GM03348 (cell line): ENCODE measurements at regions not wholly inside any gene's neighbourhood (a gene's known extent, or its start where the extent isn't known, plus 50 kb on each side); places are given as distances from the start of the nearest gene placed in this dataset.
"Not testable (repeated sequence)": the region's sequence is repeated elsewhere in the genome, so short reads cannot be mapped to it uniquely, and the experiment has no call there.

Experiments
- DNase-seq: peaks from one replicate; pipeline ENCODE4 v3.0.0; 2012; ENCODE audit warnings: low spot score

- DNase-seq, result no peak
These were observed 247.1 kb downstream of the SLCO4C1 start for GRCh38 chr5:102048940-102049339.

GRCh38 chr5:102047073-102047472 lies 249.0 kb downstream of the SLCO4C1 start:
- not testable (repeated sequence) for DNase-seq

DNA sequence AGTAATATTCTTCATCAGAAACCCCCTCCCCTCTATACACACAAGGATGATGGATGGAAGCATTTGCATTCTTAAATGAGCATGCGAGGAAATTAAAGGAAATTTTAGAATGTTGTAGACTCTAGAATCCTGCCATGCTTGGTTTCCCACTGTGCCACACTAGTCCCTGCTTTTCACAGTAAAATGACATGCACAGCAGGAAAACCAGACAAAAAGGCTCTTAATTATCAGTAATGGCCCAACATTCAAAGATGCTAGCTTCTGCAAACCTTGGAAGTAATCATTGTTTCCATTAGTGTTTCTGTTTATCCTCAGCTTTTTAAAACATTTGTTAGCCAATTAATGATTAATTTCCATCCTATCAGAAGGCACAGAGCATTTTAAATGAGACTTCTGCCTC lies 255.8 kb downstream of the SLCO4C1 start:
- DNase-seq, result no peak

DNA sequence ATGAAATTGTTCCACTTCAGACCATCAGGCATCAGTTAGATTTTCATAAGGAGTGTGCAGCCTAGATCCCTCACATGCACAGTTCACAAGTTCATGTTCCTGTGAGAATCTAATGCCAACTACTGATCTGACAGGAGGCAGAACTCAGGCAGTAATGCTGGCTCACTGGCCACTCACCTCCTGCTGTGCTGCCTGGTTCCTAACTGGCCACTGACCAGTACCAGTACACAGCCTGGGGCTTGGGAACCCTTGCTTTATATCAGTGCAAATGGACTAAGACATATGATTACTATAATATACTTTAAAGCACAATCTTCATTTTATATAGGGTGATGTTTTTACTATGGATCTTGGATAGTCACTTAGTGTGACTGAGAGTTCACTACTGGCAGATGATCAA lies 259.2 kb downstream of the SLCO4C1 start:
- DNase-seq, result no peak

DNA sequence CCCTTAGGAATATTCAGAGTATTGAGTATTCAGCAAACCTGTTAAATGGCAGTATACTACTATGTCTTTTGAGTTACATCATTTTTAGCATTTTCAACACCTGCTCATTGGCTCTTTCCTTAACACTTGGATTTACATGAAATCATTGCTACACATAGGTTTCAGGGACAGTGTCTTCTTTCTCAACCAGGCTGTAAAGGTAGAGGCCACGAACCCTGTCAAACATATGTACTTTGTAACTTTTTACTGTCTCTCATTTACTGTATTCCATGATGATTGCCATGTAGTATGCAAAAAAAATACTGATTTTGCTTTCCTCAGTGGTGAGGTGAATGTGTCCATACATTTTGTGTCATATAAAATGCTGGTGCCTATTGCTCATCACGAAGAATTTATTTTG lies 264.4 kb downstream of the SLCO4C1 start:
- DNase-seq, result no peak

- DNase-seq, result no peak
These were observed 277.4 kb downstream of the SLCO4C1 start for GRCh38 chr5:102018690-102019089.

- DNase-seq, result no peak
These were observed 277.8 kb downstream of the SLCO4C1 start for GRCh38 chr5:102018279-102018678.

DNA sequence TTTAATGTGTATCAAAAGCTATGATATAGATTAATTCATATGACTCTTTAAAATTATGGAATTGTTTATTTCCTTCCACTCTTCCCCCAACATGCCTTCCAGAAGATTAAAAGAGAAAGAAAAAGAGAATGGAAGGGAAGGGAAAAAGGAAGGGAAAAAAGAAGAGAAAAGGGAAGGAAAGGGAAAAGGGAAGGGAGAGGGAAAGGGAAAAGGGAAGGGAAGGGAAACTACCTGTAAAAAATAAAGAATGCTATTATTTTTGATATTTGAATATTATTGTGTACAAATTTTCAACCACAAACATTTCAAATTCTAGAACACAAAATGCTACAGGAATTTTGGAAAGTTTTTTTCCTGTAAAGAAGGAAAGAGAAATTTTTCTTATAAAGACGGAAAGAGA lies 281.7 kb downstream of the SLCO4C1 start:
- DNase-seq, result no peak

GRCh38 chr5:102010644-102011043 lies 285.4 kb downstream of the SLCO4C1 start:
- DNase-seq, result no peak

GRCh38 chr5:101997235-101997634 lies 298.8 kb downstream of the SLCO4C1 start:
- no peak for DNase-seq

DNA sequence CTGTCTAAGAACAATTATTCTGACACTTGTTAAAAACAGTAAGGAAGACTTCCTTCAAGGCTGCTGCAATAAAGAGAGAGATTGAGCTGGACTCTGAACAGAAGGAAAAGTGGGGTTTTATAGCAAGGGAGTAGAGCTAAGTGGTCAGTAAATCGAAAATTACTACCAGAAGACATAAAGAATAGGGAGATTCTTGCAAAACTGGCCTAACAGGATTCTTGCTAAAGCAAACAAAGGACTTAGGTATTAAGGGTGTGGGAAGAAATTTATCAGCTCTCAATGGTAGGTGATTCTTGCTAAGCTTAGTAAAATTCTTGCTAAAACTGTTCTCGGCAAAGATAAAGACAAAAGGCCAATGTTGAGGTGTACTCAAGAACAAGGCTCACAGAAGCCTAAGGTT lies 300.5 kb downstream of the SLCO4C1 start:
- no peak for DNase-seq

GRCh38 chr5:101991486-101991885 lies 304.6 kb downstream of the SLCO4C1 start:
- DNase-seq, result no peak

DNA sequence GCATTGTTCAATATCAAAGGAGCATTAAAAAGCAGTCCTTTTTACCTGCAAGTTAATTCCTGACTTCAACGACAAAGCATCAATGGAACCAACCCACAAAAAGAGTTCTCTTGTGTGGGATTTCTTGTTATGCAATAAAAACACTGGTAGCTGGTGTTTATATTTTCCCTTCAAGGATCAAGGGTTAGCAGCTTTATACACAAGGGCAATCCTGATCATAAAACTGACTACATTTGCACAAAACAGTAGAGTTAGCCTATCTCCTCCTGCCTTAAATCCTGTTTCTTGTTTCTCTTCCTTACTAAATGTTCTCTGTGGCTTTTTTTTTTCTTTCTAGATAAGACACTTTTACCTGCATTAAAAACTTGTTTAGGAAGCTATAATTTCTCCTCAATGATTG lies 306.4 kb downstream of the SLCO4C1 start:
- DNase-seq, result no peak

DNA sequence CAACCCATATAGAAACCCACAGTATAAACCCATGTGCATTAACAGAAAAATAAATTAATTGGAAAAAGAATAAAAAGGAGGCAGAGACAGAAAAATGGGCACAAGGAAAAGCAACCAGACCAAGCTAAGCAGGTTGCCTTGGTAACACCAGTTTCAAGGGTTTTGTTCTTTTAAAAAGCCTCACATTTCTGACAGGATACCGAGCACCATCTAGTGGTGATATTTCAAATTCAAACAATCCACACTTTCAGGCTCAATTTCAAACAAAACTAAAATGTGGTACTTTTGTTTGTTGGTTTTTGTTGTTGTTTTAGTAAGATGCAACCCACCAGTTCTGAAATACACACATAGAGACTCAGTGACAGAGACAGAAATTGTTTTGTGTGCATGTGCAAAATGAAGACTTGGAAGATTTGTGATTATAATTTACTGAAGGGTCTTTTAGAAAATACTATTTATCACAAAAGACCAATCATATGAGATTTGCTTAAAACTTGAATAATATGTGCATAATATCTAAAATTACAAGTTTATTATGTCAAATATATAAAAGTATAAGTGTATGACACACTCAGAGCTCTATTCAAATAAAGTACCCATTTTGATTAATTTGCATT lies 318.2 kb downstream of the SLCO4C1 start:
- peak; percentile 51 for DNase-seq

- no peak for DNase-seq
These were observed 319.2 kb downstream of the SLCO4C1 start for GRCh38 chr5:101976933-101977332.

DNA sequence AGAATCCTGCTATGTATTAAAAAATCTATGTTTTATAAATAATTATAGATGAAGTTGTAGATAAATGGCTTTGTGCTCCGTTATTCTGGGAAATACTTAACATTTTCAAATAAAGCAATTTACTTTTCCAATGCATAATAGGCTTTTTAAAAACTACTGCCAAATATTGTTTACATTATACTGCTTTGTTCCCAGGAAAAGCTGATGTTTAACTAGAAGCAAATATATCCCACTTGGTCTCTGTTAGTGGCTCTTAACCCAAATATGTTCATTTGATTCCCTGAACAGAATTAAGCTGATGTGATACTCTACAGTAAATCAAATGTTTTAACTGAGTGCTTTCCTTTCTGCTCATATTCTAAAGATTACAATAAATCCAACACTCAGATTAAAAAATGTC lies 326.3 kb downstream of the SLCO4C1 start:
- no peak for DNase-seq

DNA sequence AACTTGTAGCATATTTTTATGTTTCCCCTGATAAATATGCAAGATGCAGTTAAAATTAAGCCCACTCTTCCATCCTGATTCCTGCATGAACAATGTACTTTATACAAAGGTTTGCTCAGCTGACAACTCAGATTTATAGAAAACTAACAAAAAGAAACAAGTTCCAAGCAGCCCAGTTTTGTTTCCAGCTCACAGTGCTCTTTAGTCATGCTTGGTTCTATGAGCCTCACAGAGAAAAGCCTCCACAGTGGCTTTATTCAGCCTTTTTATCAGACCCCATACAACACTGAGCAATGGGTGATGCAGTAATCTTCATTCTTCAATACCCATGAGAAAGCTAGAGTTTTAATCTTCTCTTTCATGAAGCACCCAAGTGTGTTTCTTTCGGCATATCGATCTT lies 329.6 kb downstream of the SLCO4C1 start:
- no peak for DNase-seq

GRCh38 chr5:101955891-101956290 lies 340.2 kb downstream of the SLCO4C1 start:
- no peak for DNase-seq

- DNase-seq, result no peak
These were observed 346.1 kb downstream of the SLCO4C1 start for GRCh38 chr5:101950019-101950418.

- no peak for DNase-seq
These were observed 347.5 kb downstream of the SLCO4C1 start for GRCh38 chr5:101948615-101949014.

GRCh38 chr5:101943784-101944183 lies 352.3 kb downstream of the SLCO4C1 start:
- DNase-seq, result no peak

DNA sequence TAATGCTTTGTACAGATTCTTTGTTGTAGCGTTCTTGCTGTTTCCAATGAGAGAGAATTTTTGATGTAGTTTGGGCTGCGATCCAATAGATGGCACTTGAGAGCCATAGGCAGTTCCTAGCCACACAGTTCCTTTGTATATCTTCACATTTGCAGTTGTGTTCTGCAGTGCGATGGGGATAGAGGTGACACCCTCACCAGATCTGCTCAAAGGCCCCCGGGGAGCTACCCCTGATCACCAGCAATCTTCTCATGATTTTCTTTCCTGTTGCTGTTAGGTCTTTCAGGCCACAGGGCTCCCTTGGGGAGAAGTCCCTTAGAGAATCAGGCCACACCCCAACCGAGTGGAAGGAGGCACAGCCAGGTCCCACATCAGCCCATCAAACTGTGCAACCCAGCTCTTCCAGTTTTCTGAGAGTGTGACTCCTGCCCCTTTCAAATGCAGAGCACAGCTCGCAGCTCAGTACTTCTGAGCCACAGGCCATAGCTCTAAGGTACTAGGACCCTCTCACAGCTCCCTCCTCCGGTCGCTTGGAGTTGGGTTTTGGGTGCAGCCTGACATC lies 353.7 kb downstream of the SLCO4C1 start:
- no peak for DNase-seq

- no peak for DNase-seq
These were observed 359.0 kb downstream of the SLCO4C1 start for GRCh38 chr5:101937041-101937440.

DNA sequence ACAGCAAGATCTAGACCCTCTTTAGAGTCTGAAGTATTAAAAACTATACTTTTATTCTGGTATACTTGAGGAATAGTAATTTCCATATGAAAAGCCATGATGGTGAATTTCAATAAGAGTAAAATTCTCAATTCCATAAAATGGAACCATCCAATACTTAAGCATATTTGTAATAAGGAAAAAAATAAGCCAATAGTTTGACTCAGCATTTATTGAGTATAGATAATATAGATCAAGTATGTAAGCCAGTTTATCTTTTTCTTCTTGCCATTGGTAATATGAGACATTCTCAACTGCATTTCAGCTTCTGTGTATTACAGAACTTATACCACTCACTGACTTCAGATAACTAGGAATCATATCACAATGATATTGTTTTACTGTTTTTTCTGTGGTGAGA lies 361.0 kb downstream of the SLCO4C1 start:
- DNase-seq, result no peak
